MM.1S (cell line): ENCODE measurements at regions not wholly inside any gene's neighbourhood (a gene's known extent, or its start where the extent isn't known, plus 50 kb on each side); places are given as distances from the start of the nearest gene placed in this dataset.

Experiments used
- EZH2 ChIP-seq: fragments of 300-600 bp; sonication (generic); optimal IDR thresholded peaks from 2 replicates; pipeline ENCODE3; 2017; ENCODE audit warnings: low read depth, mild to moderate bottlenecking, antibody characterized with exemption, low read length, mixed read lengths
- TF ChIP-seq, protein P1 (sequence below): fragments of 300-600 bp; sonication (generic); IDR thresholded peaks from 2 replicates; pipeline ENCODE4 v1.5.1; 2016; ENCODE audit warnings: antibody characterized with exemption, low read length, mixed read lengths

DNA sequence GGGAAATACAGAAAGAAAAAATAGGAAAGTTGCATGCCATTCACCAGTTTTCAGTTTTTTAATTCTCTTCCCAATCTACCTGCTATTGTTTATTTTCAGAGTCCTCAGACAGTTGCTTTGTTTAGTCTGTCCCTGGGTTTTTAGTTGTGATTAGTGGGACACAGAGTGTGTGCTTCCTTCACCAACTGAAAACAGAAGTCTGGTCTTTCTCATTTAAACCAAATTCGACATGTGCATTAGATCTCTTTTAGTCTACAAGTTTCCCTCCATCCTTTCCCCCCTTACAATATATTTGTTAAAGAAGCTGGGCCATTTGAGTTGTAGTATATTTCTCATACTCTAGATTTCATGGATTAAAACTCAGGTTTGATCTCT, 58.7 kb upstream of the STMND1 start:
- TF ChIP-seq, protein P1, sequence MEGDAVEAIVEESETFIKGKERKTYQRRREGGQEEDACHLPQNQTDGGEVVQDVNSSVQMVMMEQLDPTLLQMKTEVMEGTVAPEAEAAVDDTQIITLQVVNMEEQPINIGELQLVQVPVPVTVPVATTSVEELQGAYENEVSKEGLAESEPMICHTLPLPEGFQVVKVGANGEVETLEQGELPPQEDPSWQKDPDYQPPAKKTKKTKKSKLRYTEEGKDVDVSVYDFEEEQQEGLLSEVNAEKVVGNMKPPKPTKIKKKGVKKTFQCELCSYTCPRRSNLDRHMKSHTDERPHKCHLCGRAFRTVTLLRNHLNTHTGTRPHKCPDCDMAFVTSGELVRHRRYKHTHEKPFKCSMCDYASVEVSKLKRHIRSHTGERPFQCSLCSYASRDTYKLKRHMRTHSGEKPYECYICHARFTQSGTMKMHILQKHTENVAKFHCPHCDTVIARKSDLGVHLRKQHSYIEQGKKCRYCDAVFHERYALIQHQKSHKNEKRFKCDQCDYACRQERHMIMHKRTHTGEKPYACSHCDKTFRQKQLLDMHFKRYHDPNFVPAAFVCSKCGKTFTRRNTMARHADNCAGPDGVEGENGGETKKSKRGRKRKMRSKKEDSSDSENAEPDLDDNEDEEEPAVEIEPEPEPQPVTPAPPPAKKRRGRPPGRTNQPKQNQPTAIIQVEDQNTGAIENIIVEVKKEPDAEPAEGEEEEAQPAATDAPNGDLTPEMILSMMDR = no peak
- TF ChIP-seq EZH2 = no peak
